HG02759 (cell line): ENCODE measurements at regions not wholly inside any gene's neighbourhood (a gene's known extent, or its start where the extent isn't known, plus 50 kb on each side); places are given as distances from the start of the nearest gene placed in this dataset.

Experiments used
- ATAC-seq: cut with Tn5 transposase; IDR thresholded peaks from one replicate; pipeline ENCODE4 v1.9.1; 2021; ENCODE audit warnings: mild to moderate bottlenecking, moderate library complexity; ENCODE audit not compliant: unreplicated experiment

GRCh38 chr4:123496421-123496820 lies 99.8 kb downstream of the SPRY1 start:
- ATAC-seq: no peak

- no peak for ATAC-seq
Measured at GRCh38 chr4:123497340-123497739, 100.7 kb downstream of the SPRY1 start.

- no peak for ATAC-seq
Measured at GRCh38 chr4:123501733-123502132, 105.1 kb downstream of the SPRY1 start.

- ATAC-seq: no peak
Measured at GRCh38 chr4:123503698-123504363, 107.2 kb downstream of the SPRY1 start.

GRCh38 chr4:123505095-123506010 lies 108.8 kb downstream of the SPRY1 start:
- ATAC-seq: peak; percentile 75

- ATAC-seq: no peak
Measured at GRCh38 chr4:123506011-123506695, 109.6 kb downstream of the SPRY1 start.

GRCh38 chr4:123507376-123507775 lies 110.8 kb downstream of the SPRY1 start:
- ATAC-seq: no peak

- no peak for ATAC-seq
Measured at GRCh38 chr4:123510221-123510620, 113.6 kb downstream of the SPRY1 start.

GRCh38 chr4:123510659-123511058 lies 114.1 kb downstream of the SPRY1 start:
- ATAC-seq: no peak

- no peak for ATAC-seq
Measured at GRCh38 chr4:123516576-123516975, 120.0 kb downstream of the SPRY1 start.

- no peak for ATAC-seq
Measured at GRCh38 chr4:123517176-123517575, 120.6 kb downstream of the SPRY1 start.

- ATAC-seq: no peak
Measured at GRCh38 chr4:123517971-123518370, 121.4 kb downstream of the SPRY1 start.

GRCh38 chr4:123520325-123520724 lies 123.7 kb downstream of the SPRY1 start:
- ATAC-seq: peak; percentile 48

- ATAC-seq: no peak
Measured at GRCh38 chr4:123522081-123522480, 125.5 kb downstream of the SPRY1 start.

- ATAC-seq: no peak
Measured at GRCh38 chr4:123522646-123523045, 126.1 kb downstream of the SPRY1 start.

GRCh38 chr4:123524958-123525628 lies 128.5 kb downstream of the SPRY1 start:
- no peak for ATAC-seq

GRCh38 chr4:123526511-123526910 lies 129.9 kb downstream of the SPRY1 start:
- ATAC-seq: no peak

GRCh38 chr4:123528501-123529277 lies 132.1 kb downstream of the SPRY1 start:
- no peak for ATAC-seq

- ATAC-seq: no peak
Measured at GRCh38 chr4:123529278-123529568, 132.6 kb downstream of the SPRY1 start.

- ATAC-seq: no peak
Measured at GRCh38 chr4:123530357-123530756, 133.8 kb downstream of the SPRY1 start.
